Inflammatory macrophage treated with lipopolysaccharide for 1 hour (primary cell): ENCODE measurements at regions not wholly inside any gene's neighbourhood (a gene's known extent, or its start where the extent isn't known, plus 50 kb on each side); places are given as distances from the start of the nearest gene placed in this dataset.

Source experiments
- DNase-seq, 2 donors: peaks; one replicate each; pipeline ENCODE4 v3.0.0-alpha.2; 2020 to 2022

DNA sequence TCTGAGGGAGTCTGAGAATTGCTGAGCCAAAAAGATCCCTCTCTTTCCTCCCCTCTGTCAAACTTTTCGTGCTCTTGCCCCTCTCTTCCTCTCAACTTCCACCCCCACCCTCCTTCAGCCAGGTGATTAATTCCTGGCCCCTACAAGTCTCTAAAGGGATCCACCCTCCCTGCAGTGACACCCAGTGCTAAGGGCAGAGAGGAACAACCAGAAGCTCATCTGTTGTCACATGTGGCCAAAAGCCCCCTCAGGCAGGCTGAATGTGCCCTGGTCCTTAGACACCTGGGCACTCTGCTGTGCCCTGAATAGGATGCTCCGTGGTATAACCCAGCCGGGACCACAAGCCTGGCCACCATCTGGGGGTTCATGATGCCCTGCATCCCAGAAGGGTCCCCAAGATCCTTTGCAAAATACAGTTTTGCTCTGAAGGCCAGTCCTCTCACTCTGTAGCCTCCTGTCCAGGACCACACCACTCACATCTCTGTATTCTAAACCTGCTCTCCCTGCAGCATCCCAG, 234.4 kb downstream of the BCL11A start:
- DNase-seq = no peak

DNA sequence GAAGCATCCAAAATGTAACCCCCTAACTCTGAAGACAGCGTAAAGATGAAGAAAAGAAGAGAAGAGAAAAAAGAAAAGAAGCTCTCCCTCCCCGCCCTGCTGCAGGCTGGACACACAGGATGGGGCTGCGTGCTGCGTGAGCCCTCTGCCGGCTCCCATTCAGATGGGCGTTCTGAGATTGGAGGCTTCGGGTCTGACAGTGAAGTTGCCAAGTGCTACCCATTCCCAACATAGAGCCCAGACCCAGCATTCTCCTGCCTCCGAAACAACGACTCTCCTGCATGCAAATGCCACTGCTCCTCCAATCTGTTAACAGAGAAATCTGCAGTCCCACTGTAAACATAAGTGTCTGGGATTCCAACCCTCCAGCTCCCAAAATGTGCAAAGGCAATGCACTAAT, 234.9 kb downstream of the BCL11A start:
- no peak for DNase-seq

DNA sequence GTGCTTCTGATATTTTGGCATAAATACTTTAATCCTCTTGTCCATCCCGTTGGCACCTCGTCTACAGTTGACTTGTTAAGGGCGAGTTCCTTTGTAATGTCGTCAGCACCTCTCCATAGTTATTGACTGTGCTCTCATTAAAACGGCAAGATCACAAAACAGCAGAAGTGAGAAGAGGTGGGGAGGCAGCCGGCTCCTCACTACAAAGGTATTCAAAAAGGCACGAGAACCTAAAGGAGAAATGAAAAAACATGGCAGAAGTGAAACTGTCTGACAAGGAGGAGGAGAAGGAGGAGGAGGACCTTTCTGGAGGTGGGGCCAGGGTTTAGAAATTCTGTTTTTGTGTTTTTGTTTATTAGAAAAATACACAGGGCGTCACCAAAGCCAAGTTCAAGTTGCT, 235.6 kb downstream of the BCL11A start:
- peak; percentile 21 to 23 for DNase-seq

DNA sequence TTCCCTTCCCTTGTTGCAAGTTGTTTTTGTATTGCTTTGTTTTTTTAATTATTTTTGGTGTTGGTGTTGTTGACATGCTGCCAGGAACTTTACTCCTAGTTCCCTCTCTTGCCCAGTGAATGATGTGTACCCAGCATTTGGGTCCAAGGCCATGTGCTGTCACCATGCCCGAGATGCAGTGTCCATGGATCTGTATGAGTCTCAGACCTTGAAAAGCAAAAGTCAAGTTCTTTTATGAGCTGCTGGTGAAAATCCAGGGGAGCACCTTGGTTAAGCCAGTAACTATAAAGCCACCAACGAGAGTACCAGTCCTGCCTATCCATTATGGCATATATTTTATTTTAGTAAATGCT, 236.4 kb downstream of the BCL11A start:
- DNase-seq = no peak

DNA sequence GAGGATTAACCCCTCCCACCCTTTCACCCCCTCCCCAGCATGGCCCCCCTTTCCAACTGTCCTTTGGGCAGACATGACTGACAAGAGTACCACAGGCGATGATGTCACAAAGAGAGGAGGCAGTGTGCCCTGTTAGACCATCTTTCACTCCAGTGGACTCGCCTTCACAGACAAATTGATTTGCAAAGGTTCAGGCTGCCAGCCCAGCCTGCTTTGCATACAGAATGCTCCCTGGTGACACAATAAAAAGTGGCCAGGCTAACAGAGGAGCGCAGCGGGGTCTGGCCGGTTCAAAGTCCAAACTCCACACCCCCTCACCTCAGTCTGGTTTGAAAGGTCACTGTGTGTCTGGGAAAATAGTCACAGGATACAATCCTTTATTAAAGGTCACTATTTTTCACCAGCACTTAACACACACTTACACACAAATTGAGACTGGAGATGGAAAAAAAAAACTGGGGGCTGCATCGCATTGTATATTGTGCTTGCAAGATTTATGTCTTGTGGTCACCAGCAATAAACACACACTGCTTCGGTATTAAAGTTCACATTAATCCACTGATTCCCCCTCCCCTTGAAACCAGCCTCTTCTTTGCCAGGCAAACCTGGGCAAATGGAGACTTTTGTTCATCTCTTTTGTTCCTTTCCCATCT, 236.9 kb downstream of the BCL11A start:
- DNase-seq = no peak

DNA sequence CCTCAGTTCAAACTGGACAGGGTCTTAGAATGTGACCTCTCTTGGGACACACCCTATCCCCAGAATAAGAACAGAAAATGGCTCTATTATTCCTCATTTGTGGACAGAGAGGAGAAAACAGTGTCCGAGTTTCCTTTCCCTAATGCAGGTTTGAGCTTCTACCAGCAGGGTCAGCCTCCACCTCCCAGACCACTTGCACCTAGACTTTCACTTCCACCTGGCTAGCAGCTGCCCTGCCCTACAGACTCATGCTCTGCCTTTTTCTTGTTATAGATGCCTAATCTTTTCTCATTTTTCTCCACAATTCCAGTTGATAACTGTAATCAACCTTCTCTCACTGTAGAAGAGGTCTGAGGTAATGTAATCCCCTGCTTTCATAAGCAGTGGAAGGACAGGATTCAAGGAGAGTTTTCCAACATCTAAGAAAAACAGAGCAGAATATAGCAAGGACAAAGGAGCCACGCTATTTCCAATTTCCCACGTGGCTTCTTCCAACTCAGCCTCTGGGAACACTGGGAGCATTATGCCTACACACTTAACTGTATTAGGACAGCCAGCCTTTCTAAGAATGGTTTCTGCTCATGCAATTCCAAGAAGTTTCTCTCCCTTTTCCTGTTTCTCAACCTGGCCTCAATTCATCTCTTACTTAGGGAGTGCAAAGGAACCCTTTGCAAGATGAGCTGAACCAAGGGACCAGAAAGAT, 239.8 kb downstream of the BCL11A start:
- DNase-seq = no peak

DNA sequence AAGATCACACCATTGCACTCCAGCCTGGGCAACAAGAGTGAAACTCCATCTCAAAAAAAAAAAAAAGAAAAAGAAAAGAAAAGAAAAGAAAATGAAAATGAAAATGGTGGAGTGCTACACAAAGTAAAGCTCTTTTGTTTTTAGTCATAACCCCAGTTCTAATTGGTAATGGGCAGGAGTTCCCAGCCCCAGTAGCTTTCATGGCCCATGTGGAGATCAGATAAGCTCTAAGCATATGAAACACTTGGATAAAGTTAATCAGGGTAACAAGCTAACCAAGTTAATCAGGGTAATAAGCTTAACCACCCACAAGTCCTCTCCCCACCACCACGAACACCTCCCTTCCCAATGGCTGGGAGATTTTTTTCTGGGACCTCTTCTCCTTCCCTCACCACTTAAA, 240.8 kb downstream of the BCL11A start:
- DNase-seq = no peak

DNA sequence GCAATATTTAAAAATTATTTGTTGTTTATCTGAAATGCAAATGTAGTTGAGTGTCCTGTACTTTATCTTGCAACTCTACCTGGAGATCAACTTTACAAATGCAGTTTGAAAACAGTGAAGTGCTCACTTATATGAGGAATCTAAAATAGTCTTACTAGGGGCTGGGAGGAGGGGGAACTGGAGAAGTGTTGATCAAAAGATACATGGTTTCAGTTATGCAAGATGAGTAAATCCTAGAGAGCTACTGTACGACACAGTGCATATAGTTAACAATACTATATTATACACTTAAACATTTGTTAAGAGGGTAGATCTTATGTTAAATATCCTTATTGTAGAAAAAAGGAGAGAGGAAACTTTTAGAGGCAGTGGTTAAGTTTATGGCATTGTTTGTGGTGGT, 241.9 kb downstream of the BCL11A start:
- no peak for DNase-seq

DNA sequence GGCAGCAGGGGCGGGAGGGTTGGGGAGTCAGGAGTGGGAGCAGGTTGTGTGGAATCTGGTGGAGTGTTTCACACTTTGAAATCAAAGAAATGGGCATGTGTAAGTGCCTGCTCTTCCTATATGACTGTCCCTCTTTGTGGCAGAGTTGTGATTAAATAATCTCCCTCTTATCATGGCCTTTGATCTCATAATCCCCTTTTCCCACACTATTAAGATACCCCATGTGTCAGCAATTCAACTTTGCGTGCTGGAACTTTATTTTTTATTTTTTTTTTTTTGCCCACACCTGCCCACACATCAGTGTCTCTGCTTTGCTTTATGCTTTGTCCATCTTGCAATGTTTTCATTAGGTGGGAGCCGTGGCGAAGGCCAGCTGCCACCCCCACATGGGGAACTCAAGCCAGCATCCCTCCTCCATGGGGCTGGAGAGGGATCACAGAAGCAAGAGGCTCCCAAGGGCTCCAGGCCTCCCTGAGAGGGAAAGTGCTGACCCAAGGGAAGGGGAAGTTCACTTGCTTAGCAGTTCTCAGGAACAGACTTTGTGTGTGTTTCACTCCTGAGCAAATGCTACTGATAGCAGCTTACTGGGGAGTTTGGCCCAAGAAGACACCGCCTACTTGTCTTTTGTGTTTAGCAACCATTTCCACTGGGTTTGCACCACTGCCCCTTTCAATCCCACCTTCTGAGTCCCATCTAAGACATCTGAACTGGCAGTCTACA, 243.4 kb downstream of the BCL11A start:
- DNase-seq = peak; percentile 21 to 27

DNA sequence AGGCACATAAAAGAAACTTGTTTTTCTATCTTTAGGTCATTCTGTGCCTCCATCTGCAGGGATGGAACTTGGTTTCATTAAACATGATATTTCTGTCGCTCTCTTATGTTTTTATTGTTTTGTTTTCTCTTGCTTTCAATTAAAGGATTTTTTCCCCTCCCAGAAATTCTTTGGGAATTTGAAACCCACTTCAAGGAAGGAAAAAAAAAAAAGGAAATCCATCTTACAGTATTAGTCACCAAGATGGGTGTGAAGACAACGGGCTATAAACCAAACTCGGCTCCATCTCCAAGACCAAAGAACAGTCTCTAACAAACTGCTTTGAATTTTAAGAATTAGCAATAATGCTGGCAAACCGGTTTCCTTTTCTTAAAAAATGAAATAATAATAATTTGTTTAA, 244.1 kb downstream of the BCL11A start:
- DNase-seq = no peak

DNA sequence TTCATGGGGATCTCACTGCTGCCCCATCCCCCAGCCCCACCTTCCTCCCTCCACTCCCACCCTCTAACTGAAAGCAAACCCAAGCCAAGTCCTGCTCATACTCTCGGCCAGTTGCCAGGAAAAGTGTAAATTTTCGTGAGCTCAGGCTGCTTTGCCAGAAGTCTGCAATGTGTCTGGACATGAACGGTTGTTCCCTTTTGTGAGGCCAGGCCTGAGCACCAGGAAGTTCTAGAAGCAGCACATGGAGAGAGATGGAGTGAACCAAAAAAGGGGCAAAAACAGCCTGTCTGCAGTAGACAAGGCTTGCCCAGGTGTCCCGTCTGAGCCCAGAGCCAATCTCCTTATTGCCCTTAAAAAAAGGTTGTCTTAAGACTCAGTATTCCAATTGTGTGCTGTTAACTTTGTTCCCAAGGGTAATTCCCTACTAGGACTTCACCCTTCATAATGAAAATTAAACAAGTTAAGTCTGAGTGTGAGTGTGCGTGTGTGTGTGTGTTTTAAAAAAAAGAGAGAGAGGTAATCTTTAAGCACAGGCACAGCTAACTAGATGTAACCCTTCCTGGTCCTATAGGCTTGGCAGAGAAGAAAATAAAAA, 247.1 kb downstream of the BCL11A start:
- peak; percentile 15 to 16 for DNase-seq

DNA sequence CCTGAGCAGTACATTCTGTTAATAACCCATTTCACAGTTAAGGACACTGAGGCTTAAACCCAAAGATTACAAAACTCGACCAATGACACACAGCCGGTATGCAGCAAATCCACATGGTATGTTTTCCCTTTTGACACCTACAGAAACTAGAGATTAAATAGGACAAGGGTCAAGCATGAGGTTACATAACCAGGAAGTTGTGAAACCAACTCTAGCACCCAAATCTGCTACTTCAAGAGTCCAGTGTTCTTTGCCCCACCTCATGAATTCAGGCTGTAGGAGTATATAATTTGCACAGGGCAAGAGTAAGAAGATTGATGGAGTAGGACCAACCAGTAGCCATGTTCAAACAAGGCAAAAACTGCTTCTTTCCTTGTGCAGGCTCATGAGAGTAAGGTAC, 249.8 kb downstream of the BCL11A start:
- DNase-seq = peak; percentile 49 to 59

DNA sequence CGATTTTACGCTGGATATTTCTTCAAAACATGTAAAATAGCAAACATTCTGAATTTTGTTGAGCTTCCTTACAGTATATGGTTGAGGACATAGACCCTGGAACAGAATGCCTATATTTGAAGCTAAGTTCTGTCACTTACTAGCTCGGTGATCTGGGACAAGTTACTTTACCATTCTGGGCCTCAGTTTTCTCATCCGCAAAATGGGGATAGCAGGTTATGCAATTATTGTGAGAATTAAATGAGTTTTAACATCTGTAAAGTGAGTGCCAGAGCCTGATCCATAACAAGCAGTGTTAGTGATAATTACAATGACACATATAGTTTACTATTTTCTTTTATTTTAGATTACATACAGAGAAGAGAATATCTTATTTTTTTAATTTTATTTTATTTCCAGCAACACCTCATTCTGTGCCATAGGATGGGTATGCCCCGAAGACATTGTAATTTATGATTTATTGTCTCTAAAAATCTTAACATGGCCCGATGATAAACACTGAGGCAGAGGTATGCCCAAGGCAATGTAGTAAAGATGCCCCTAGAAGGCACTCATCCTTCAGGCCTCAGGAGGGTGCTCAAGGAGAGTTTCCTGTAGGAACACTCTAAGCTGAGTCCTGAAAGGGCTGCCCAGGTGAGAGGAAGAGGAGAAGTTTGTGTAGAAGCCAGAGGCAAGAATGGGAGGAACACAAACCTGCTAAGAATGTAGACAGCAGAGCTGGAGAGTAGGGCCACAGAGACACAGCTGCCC, 250.9 kb downstream of the BCL11A start:
- no peak for DNase-seq

DNA sequence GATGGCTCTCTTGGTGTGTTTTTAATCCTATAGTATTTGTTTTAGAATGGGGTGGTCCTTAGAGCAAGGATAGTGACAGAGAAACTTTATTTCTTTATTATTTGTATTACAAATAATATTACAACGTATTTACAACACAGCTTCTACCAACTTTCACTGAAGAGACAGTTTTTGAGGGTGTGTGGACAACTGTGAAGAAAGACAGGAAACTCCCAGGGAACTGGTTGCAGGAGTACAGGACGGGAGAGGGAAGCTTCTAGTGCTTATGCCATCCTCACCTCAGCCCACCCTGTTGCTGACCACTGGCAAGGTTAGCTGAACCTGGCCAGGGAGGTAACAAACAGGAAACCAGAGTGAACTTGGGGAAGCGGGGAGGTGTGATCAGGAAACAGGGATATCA, 251.7 kb downstream of the BCL11A start:
- DNase-seq = peak; percentile 59 to 67

DNA sequence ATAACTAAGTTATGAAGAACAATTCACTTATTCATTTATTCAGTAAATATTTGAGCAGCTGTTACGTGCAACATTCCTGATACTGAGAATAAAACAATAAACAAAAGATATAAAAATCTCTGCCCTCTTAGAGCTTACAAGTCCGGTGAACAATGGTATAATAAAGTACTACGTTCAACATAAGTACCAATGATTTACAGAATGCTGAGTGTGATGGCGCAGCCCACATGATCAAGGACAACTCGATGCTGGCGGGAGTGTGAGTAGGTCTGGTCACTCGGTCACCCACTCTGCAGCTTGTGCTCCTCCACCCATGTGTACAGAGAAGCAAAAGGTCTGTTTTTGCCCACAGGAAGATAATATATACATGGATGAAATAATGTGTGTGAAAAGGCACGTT, 254.3 kb downstream of the BCL11A start:
- DNase-seq = no peak

DNA sequence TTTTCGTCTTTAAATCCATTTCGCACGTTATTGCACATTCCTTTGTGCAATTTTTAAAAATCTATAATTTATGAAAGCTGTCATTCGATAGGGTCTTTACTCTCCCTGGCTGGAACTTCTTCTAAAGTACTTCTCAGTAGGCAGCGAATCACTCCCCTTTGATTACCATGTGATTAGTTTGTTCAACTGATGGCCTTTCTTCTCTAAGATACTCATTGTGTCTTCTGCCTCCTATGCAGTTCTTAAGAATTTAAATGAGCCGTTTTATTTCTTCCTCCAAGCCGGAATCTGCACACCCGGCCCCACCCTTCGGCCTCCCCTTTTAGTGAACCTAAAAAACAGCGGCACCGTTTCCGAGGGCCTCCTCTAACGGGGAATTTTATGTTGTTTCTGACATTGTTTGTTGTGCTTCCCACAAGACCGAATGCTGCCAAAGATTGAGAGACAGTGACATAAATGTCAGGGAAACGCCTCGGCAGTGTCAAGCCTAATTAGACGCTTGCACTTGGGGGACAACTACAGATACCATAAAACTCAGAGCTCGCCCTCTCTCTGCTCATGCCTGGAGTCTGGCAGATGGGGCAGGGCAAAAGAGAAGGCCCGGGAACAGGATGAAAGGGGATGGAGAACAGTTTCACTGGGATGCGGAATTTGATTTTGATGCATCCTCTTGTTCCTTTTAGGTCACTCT, 255.3 kb downstream of the BCL11A start:
- DNase-seq = no peak

DNA sequence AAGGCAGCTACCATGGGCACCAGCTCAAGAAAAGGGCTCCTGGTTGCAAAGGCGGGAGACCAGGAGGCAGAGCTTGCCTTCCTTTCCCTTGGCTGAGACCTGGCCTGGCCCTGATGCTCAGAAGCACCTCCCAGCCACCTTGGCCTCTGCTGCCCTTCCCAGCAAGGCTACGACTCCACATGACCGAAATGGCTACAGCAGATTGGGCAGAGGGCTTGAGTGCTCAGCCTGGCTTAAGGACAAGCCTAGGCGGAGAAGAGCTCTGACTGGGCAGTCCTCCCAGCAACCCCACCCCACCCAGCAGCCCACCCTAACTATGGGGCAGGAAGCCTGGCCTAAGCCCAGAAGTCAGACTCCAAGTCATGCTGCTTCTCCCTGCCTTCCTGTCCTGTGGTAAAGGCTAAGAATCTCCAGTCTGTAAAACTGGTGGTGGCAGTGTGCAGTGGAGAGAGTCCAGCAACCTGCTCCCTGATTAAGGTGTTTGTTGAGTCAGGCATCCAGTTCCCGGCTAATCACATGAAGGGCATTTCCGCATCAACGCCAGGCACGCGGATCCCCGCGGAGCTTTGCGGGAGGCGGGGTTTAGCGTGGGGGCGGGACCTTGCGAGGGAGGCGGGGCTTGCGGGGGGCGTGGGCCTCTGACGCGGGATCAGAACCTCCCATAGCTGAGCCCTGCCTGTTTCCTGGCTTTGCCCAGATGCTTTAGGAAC, 256.0 kb downstream of the BCL11A start:
- DNase-seq = peak in 1 of 2 donors; percentile 13

DNA sequence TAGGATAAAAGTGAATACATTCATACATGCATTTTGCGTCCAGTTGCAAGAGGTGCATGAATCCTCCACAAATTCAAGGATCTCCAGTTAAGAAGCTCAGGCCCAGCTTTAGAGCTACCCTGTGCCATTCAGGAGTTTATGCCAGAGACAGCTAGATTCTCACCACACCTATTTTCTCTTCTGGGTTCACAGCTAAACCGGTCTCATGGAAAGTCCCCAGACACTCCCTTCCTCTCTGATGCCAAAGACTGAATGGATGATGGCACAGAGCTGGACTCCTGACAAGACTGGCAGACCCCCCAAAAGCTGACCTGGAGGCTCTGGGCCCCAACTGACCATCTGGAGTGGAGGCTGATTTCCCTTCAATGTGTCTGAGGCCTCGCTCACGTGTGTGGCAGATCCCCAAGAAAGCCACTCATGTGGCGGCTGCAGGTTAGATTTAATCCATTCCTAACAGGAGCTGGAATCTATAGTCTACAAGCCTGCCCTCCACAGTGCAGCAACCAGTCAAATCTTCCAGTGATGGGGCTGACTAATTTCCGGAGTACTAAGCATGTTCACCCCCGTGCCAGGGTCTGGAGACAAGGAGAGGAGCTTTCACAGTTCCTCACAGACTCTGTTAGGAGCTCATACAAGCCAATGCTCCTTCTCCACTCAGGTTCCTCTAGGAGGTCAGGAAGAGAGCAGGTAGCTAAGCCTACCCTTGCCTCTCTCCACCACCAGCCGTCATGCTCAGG, 257.1 kb downstream of the BCL11A start:
- DNase-seq = no peak

DNA sequence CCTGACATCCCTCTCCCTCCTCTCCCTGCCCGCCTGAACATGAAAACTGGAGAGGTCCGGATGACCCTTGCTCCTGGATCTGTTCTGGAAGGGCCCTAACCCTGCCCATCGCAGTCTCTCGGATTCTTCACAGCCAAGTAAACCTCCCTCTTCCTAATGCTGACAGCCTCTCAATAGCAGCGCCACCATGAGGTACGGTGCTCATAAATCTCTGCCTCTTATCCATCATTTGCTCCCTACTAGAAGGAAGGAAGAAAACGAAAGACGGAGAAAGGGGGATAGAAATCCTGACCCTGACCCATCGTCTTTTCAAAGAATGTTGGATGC, 257.9 kb downstream of the BCL11A start:
- no peak for DNase-seq

DNA sequence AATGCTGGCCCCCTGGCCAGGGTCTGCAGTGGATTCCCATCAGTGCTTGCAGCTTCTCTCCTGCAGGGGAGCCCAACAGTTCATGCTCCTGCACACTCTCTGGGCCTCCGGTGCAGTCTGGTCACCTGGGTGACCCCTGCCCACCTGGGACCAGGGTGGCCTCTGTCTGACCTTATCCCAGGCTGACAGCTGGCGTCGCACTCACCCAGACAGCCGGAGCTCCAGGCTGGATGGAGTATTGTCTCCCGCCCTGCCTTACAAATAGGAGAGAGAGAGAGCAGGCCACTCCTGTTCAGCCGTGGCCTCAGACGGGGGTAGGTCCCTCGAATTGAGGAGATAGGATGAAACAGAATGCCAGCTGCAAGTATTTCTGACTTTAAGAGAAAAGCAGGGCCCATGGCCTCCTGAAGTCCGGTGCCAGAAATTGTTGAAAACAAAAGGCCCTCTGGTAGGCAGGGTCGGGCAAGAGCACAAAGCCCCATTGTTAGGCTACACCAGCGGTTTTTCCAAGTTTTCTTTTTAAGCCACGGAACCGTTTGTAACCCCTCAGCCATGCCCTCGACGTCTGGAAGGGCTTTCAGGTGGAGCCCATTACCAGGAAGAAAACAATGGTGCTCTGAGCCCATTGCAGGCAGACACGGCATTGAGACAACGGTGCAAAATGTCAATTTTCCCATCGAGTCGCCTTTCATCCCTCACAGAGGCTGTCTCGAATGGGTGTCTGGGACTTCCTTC, 258.4 kb downstream of the BCL11A start:
- no peak for DNase-seq
